Thyroid gland (tissue), 4 donors: ENCODE measurements at regions not wholly inside any gene's neighbourhood (a gene's known extent, or its start where the extent isn't known, plus 50 kb on each side); places are given as distances from the start of the nearest gene placed in this dataset.

Experiments used
- DNase-seq, 2 donors: peaks; one replicate each; pipeline ENCODE4 v3.0.0-alpha.2; 2019
- H3K27ac ChIP-seq, 3 donors: fragments of 200-600 bp; sonication (generic); 1 replicate in 2 of 3; 2 replicates in 1 of 3; pipeline ENCODE4 v1.5.1; 2016 to 2019; ENCODE audit warnings: mild to moderate bottlenecking in 1 of 3, moderate library complexity in 1 of 3
- H3K27me3 ChIP-seq: fragments of 200-600 bp; sonication (generic); one replicate; pipeline ENCODE4 v1.5.1; 2019
- H3K36me3 ChIP-seq, 2 donors: fragments of 200-600 bp; sonication (generic); one replicate each; pipeline ENCODE4 v1.5.1; 2016 to 2019
- H3K4me1 ChIP-seq, 2 donors: fragments of 200-600 bp; sonication (generic); one replicate each; pipeline ENCODE4 v1.5.1; 2017 to 2019
- H3K4me3 ChIP-seq, 3 donors: fragments of 200-600 bp; sonication (generic); replicated peaks in 1 of 3; 1 replicate in 2 of 3; 2 replicates in 1 of 3; pipeline ENCODE4 v1.5.1; 2016; ENCODE audit warnings: mild to moderate bottlenecking in 1 of 3
- H3K9me3 ChIP-seq: fragments of 200-600 bp; sonication (generic); one replicate; pipeline ENCODE4 v1.5.1; 2017
- POLR2A ChIP-seq, 2 donors: fragments of 450-650 bp; IDR thresholded peaks; one replicate each; pipeline ENCODE4 v1.6.1; 2017; ENCODE audit warnings: antibody characterized with exemption in 2 of 2, mild to moderate bottlenecking in 2 of 2, moderate library complexity in 1 of 2
- WGBS, 2 donors: methylation state at CpG; one replicate each; pipeline ENCODE4 v1.1.5; 2017; 5-methylcytosine and 5-hydroxymethylcytosine counted together
- intact Hi-C: fragments of 100-400 bp; cut with DNase I; formaldehyde crosslinking; loops from one replicate; pipeline ENCODE4 v1.15.1; 2023
- TF ChIP-seq, protein P1 (sequence below), 6 experiments: fragments of 200-600 bp in 3 of 6; fragments of 450-650 bp in 3 of 6; sonication (generic) in 3 of 6; IDR thresholded peaks; one replicate each; pipeline ENCODE4 v1.5.1; 2016 to 2019; ENCODE audit warnings: antibody characterized with exemption in 6 of 6, mild to moderate bottlenecking in 2 of 6, inconsistent platforms in 1 of 6, moderate library complexity in 1 of 6

GRCh38 chr1:106749906-106750305, 306.6 kb upstream of the PRMT6 start:
- H3K9me3 ChIP-seq, result no peaks in the 10 kb centered on the region
- H3K4me1 ChIP-seq, result no peaks in the 10 kb centered on the region
- 76 to 83% methylated on average over 1 of the region's 1 CpG for WGBS, 2 donors
- no peak overlapping the region for H3K27ac ChIP-seq
- H3K4me3 ChIP-seq, result no peak overlapping the region
- DNase-seq, result no peak
- H3K27me3 ChIP-seq, result no peaks in the 10 kb centered on the region
- TF ChIP-seq, protein P1, sequence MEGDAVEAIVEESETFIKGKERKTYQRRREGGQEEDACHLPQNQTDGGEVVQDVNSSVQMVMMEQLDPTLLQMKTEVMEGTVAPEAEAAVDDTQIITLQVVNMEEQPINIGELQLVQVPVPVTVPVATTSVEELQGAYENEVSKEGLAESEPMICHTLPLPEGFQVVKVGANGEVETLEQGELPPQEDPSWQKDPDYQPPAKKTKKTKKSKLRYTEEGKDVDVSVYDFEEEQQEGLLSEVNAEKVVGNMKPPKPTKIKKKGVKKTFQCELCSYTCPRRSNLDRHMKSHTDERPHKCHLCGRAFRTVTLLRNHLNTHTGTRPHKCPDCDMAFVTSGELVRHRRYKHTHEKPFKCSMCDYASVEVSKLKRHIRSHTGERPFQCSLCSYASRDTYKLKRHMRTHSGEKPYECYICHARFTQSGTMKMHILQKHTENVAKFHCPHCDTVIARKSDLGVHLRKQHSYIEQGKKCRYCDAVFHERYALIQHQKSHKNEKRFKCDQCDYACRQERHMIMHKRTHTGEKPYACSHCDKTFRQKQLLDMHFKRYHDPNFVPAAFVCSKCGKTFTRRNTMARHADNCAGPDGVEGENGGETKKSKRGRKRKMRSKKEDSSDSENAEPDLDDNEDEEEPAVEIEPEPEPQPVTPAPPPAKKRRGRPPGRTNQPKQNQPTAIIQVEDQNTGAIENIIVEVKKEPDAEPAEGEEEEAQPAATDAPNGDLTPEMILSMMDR (IDR thresholded peaks at IDR 0.05), result no peak
- TF ChIP-seq POLR2A (IDR thresholded peaks at IDR 0.05), result no peak
- intact Hi-C loops, result no loop called here
- no peaks in the 10 kb centered on the region for H3K36me3 ChIP-seq

DNA sequence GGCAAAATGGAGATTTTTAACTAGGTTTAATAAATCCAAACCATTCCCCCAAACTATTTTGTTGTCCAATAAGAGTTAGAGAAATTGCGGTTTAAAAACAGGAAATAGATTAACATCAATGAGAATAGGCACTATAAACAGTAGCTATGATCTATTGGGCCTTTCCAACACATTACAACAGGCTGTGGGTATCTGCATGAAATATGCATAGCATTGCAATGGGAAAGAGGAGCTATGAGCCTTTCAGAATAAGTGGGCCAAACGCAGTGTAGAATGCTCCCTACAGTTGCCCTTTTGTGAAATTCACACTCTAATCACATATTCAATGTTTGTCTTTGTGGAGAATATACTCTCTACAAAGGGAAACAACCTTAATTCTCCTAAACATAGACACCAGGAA, 305.5 kb upstream of the PRMT6 start:
- 73 to 75% methylated on average over 2 of the region's 2 CpGs for WGBS, 2 donors
- Histone ChIP-seq H3K4me3 (no peak overlapping the region), H3K27ac (no peak overlapping the region), H3K9me3 (no peaks in the 10 kb centered on the region), H3K27me3 (no peaks in the 10 kb centered on the region), H3K36me3 (no peaks in the 10 kb centered on the region), H3K4me1 (no peaks in the 10 kb centered on the region)
- TF ChIP-seq, protein P1 (IDR thresholded peaks at IDR 0.05), result no peak
- TF ChIP-seq POLR2A (IDR thresholded peaks at IDR 0.05), result no peak
- intact Hi-C loops, result no loop called here
- no peak for DNase-seq

GRCh38 chr1:106753066-106753465, 303.4 kb upstream of the PRMT6 start:
- WGBS, 2 donors, result 82 to 83% methylated on average over 1 of the region's 1 CpG
- TF ChIP-seq, protein P1 (IDR thresholded peaks at IDR 0.05), result no peak
- no peak for TF ChIP-seq POLR2A (IDR thresholded peaks at IDR 0.05)
- Histone ChIP-seq H3K9me3 (no peaks in the 10 kb centered on the region), H3K4me1 (no peaks in the 10 kb centered on the region), H3K4me3 (no peak overlapping the region), H3K27ac (no peak overlapping the region), H3K36me3 (no peaks in the 10 kb centered on the region), H3K27me3 (no peaks in the 10 kb centered on the region)
- intact Hi-C loops, result no loop called here
- no peak for DNase-seq

DNA sequence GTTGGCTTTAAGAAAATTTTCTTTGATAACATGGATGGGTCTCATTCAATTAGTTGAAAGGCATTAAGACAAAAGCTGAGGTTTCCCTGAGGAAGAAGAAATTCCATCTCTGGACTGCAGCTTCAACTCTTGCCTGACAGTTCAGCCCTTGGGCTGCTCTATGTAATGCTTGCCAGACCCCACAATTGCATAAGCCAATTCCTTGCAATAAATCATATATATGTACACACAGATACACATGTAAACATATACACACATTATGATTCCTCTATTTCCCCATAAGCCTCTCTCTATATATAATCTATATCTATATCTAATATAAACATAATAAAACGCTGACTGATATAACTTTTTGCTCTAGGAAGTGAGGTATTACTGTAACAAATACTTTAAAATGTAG, 301.5 kb upstream of the PRMT6 start:
- no peak overlapping the region for H3K4me3 ChIP-seq
- H3K9me3 ChIP-seq, result no peaks in the 10 kb centered on the region
- no peak overlapping the region for H3K27ac ChIP-seq
- WGBS, 2 donors, result 81 to 84% methylated on average over 1 of the region's 1 CpG
- intact Hi-C loops, result no loop called here
- TF ChIP-seq POLR2A (IDR thresholded peaks at IDR 0.05), result no peak
- TF ChIP-seq, protein P1 (IDR thresholded peaks at IDR 0.05), result no peak
- DNase-seq, result no peak
- no peaks in the 10 kb centered on the region for H3K27me3 ChIP-seq
- no peaks in the 10 kb centered on the region for H3K4me1 ChIP-seq
- H3K36me3 ChIP-seq, result no peaks in the 10 kb centered on the region

DNA sequence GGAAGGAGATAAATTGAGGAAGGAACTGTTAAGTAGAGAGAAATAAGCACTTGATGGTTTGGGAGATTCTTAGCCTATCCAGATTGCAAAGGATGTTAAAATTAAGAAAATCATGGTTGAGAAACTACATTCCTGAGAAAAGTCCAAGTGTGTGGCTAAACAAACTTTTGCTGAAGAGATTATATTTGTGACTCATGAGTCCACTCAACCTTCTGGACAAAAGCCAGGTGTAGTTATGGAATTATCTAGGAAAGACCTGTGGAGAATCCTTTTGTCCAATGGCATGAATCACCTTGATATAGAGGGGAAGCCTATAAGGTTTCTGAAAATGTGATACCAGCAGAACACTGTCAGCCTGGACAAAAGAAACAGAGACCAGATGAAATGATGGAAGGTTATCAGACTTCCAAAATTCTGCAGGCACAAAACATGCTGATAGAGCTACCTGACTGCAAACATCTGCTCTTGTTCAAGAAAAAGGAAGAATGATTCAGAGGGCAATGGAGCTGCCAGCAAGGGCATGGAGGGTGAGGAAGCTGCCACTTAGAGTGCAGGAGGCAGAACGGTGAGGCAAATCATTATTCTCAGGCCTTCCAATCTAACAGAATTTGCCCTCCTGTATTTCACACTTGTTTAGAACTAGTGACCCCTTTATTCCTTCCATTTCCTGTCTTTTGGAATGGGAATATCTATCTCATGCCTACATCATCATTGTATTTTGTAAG, 300.6 kb upstream of the PRMT6 start:
- WGBS, 2 donors, result 41 to 56% methylated on average over 1 of the region's 1 CpG
- no peaks in the 10 kb centered on the region for H3K9me3 ChIP-seq
- intact Hi-C loops, result no loop called here
- no peaks in the 10 kb centered on the region for H3K36me3 ChIP-seq
- no peak overlapping the region for H3K4me3 ChIP-seq
- DNase-seq, result no peak
- H3K27me3 ChIP-seq, result no peaks in the 10 kb centered on the region
- TF ChIP-seq, protein P1 (IDR thresholded peaks at IDR 0.05), result no peak
- no peak for TF ChIP-seq POLR2A (IDR thresholded peaks at IDR 0.05)
- H3K27ac ChIP-seq, result no peak overlapping the region
- no peaks in the 10 kb centered on the region for H3K4me1 ChIP-seq
